HCT116 (cell line): ENCODE measurements at regions not wholly inside any gene's neighbourhood (a gene's known extent, or its start where the extent isn't known, plus 50 kb on each side); places are given as distances from the start of the nearest gene placed in this dataset.

Experiments used
- EGR1 ChIP-seq: IDR thresholded peaks from 2 replicates; pipeline ENCODE4 v1.6.1; 2012; ENCODE audit warnings: low read depth
- EZH2 ChIP-seq: fragments of 200-600 bp; sonication (generic); IDR thresholded peaks from 2 replicates; pipeline ENCODE4 v1.6.1; 2017; ENCODE audit warnings: antibody characterized with exemption, mixed run types
- EZH2phosphoT487 ChIP-seq: fragments of 200-600 bp; IDR thresholded peaks from 2 replicates; pipeline ENCODE4 v1.6.1; 2018; ENCODE audit warnings: antibody characterized with exemption, borderline replicate concordance
- JUND ChIP-seq: IDR thresholded peaks from 2 replicates; pipeline ENCODE4 v1.6.1; 2012
- POLR2A ChIP-seq: IDR thresholded peaks from 2 replicates; pipeline ENCODE4 v1.7.0; 2011; ENCODE audit warnings: borderline replicate concordance; ENCODE audit not compliant: insufficient read depth, insufficient read length; ENCODE audit errors: extremely low read depth
- POLR2AphosphoS5 ChIP-seq: IDR thresholded peaks from 2 replicates; pipeline ENCODE4 v1.6.1; 2011; ENCODE audit warnings: mild to moderate bottlenecking, low read depth, low read length, moderate library complexity
- SP1 ChIP-seq: IDR thresholded peaks from 2 replicates; pipeline ENCODE4 v1.6.1; 2012; ENCODE audit warnings: low read depth
- YY1 ChIP-seq: IDR thresholded peaks from 2 replicates; pipeline ENCODE4 v1.6.1; 2011; ENCODE audit warnings: low read length, low read depth, moderate library complexity, mild to moderate bottlenecking; ENCODE audit not compliant: insufficient replicate concordance; ENCODE audit errors: extremely low read depth
- ZFX ChIP-seq: fragments of 450-650 bp; IDR thresholded peaks from 2 replicates; pipeline ENCODE4 v1.6.1; 2017
- ZNF274 ChIP-seq: fragments of 200-500 bp; sonication (Bioruptor generic); IDR thresholded peaks from 2 replicates; pipeline ENCODE4 v1.6.1; 2014; ENCODE audit warnings: mild to moderate bottlenecking, low read depth, low read length, inconsistent platforms
- TF ChIP-seq, protein P1 (sequence below), 3 experiments: fragments of 200-600 bp in 1 of 3; sonication (generic) in 1 of 3; IDR thresholded peaks in 2 of 3; conservative IDR thresholded peaks in 1 of 3; 2 replicates each; pipeline ENCODE4 v1.5.1; 2012 to 2017; ENCODE audit warnings: low read depth in 2 of 3, low read length in 2 of 3, antibody characterized with exemption in 1 of 3, borderline replicate concordance in 1 of 3, control low read depth in 1 of 3, mild to moderate bottlenecking in 1 of 3, mixed read lengths in 1 of 3, mixed run types in 1 of 3, moderate library complexity in 1 of 3; ENCODE audit not compliant: insufficient read depth in 1 of 3
- TF ChIP-seq, protein P2 (sequence below): IDR thresholded peaks from 2 replicates; pipeline ENCODE4 v1.6.1; 2012
- TF ChIP-seq, protein P3 (sequence below): IDR thresholded peaks from 2 replicates; pipeline ENCODE4 v1.6.1; 2011; ENCODE audit warnings: mild to moderate bottlenecking, low read length, moderate library complexity; ENCODE audit not compliant: insufficient replicate concordance; ENCODE audit errors: extremely low read depth

- TF ChIP-seq SP1 (no peak), EZH2 (no peak), YY1 (no peak), EGR1 (no peak), POLR2AphosphoS5 (no peak), POLR2A (no peak), ZNF274 (no peak), ZFX (no peak), JUND (no peak), EZH2phosphoT487 (no peak)
- TF ChIP-seq, protein P1, sequence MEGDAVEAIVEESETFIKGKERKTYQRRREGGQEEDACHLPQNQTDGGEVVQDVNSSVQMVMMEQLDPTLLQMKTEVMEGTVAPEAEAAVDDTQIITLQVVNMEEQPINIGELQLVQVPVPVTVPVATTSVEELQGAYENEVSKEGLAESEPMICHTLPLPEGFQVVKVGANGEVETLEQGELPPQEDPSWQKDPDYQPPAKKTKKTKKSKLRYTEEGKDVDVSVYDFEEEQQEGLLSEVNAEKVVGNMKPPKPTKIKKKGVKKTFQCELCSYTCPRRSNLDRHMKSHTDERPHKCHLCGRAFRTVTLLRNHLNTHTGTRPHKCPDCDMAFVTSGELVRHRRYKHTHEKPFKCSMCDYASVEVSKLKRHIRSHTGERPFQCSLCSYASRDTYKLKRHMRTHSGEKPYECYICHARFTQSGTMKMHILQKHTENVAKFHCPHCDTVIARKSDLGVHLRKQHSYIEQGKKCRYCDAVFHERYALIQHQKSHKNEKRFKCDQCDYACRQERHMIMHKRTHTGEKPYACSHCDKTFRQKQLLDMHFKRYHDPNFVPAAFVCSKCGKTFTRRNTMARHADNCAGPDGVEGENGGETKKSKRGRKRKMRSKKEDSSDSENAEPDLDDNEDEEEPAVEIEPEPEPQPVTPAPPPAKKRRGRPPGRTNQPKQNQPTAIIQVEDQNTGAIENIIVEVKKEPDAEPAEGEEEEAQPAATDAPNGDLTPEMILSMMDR (IDR thresholded peaks at IDR 0.05 in 2 of 3, conservative IDR thresholded peaks at IDR 0.05 in 1 of 3; ENCODE audit: borderline replicate concordance in 1 of 3, insufficient read depth in 1 of 3, low read depth in 2 of 3, low read length in 2 of 3), result no peak
- TF ChIP-seq, protein P2, sequence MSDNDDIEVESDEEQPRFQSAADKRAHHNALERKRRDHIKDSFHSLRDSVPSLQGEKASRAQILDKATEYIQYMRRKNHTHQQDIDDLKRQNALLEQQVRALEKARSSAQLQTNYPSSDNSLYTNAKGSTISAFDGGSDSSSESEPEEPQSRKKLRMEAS, result no peak
- TF ChIP-seq, protein P3, sequence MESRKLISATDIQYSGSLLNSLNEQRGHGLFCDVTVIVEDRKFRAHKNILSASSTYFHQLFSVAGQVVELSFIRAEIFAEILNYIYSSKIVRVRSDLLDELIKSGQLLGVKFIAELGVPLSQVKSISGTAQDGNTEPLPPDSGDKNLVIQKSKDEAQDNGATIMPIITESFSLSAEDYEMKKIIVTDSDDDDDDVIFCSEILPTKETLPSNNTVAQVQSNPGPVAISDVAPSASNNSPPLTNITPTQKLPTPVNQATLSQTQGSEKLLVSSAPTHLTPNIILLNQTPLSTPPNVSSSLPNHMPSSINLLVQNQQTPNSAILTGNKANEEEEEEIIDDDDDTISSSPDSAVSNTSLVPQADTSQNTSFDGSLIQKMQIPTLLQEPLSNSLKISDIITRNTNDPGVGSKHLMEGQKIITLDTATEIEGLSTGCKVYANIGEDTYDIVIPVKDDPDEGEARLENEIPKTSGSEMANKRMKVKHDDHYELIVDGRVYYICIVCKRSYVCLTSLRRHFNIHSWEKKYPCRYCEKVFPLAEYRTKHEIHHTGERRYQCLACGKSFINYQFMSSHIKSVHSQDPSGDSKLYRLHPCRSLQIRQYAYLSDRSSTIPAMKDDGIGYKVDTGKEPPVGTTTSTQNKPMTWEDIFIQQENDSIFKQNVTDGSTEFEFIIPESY, result no peak
Measured at GRCh38 chr12:98244136-98244535, 271.3 kb upstream of the TMPO start.
